Activated T-helper 9 cell treated with anti-CD3 and anti-CD28 coated beads, Interleukin-2, amount 50 U/mL, for 16 hours (primary cell): ENCODE measurements at regions not wholly inside any gene's neighbourhood (a gene's known extent, or its start where the extent isn't known, plus 50 kb on each side); places are given as distances from the start of the nearest gene placed in this dataset.

Experiments used
- DNase-seq: peaks from one replicate; pipeline ENCODE4 v3.0.0-alpha.2; 2020; ENCODE audit warnings: low read depth

- no peak for DNase-seq
Measured at GRCh38 chr2:42900289-42900891, 108.0 kb upstream of the HAAO start.

- DNase-seq = no peak
Measured at GRCh38 chr2:42897358-42897757, 105.0 kb upstream of the HAAO start.

GRCh38 chr2:42895791-42896135 lies 103.4 kb upstream of the HAAO start:
- no peak for DNase-seq

GRCh38 chr2:42895134-42895790 lies 102.9 kb upstream of the HAAO start:
- no peak for DNase-seq

GRCh38 chr2:42893047-42893758 lies 100.8 kb upstream of the HAAO start:
- DNase-seq = no peak

GRCh38 chr2:42890791-42891355 lies 98.5 kb upstream of the HAAO start:
- DNase-seq = no peak

GRCh38 chr2:42888321-42889245 lies 96.2 kb upstream of the HAAO start:
- DNase-seq = no peak

GRCh38 chr2:42886921-42887320 lies 94.5 kb upstream of the HAAO start:
- no peak for DNase-seq

- DNase-seq = no peak
Measured at GRCh38 chr2:42882756-42883155, 90.4 kb upstream of the HAAO start.

- no peak for DNase-seq
Measured at GRCh38 chr2:42881732-42882131, 89.3 kb upstream of the HAAO start.

- DNase-seq = no peak
Measured at GRCh38 chr2:42880738-42881690, 88.6 kb upstream of the HAAO start.

- DNase-seq = no peak
Measured at GRCh38 chr2:42879913-42880737, 87.7 kb upstream of the HAAO start.

GRCh38 chr2:42879121-42879705 lies 86.8 kb upstream of the HAAO start:
- no peak for DNase-seq

GRCh38 chr2:42878581-42878980 lies 86.2 kb upstream of the HAAO start:
- DNase-seq = no peak

- no peak for DNase-seq
Measured at GRCh38 chr2:42877936-42878335, 85.6 kb upstream of the HAAO start.

GRCh38 chr2:42877511-42877910 lies 85.1 kb upstream of the HAAO start:
- no peak for DNase-seq

- no peak for DNase-seq
Measured at GRCh38 chr2:42876326-42876751, 84.0 kb upstream of the HAAO start.

GRCh38 chr2:42875880-42876279 lies 83.5 kb upstream of the HAAO start:
- DNase-seq = no peak

GRCh38 chr2:42874949-42875801 lies 82.8 kb upstream of the HAAO start:
- DNase-seq = no peak
